ENCODE measurements at regions not wholly inside any gene's neighbourhood (a gene's known extent, or its start where the extent isn't known, plus 50 kb on each side); places are given as distances from the start of the nearest gene placed in this dataset.

DNA sequence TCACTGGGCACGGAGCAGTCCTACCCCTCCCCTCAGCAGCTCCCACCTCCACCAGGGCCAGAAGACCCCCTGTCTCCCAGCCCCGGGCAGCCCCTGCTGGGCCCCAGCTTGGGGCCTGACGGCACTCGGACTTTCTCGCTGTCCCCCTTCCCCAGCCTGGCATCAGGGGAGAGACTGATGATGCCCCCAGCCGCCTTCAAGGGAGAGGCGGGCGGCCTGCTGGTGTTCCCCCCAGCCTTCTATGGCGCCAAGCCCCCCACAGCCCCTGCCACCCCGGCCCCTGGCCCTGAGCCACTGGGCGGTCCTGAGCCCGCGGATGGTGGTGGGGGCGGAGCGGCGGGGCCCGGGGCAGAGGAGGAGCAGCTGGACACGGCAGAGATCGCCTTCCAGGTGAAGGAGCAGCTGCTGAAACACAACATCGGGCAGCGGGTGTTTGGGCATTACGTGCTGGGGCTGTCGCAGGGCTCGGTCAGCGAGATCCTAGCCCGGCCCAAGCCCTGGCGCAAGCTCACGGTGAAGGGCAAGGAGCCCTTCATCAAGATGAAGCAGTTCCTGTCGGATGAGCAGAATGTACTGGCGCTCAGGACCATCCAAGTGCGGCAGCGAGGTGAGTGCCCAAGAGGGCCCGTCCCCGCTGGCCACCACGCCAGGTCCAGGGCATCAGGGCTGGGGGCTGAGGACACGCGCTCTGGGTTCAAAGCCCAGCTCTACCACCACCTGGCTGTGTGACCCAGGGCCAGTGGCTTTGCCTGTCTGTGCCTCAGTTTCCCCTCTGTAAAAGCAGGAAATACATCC is 58.6 kb downstream of the PHETA1 start:
- DNase-seq (ENCODE audit: extremely low read depth, low read depth) = no peak

DNA sequence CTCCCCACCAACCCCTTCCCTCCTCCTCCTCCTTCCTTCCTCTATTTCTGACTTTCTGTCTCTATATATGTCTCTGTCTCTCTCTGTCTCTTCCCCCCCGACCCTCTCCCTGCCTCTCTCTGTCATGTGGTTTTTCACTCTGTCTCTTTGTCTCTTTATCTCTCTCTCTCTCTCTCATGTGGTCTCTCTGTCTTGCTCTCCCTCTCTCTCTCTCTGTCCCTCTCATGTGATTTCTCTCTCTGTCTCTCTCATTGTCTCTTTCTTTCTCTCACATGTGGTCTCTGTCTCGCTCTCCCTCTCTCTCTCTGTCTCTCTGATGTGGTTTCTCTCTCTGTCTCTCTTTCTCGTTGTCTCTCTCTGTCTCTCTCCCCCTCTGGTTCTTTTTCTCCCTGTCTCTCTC is 59.3 kb downstream of the PHETA1 start:
- no peak for DNase-seq (ENCODE audit: extremely low read depth, low read depth)

DNA sequence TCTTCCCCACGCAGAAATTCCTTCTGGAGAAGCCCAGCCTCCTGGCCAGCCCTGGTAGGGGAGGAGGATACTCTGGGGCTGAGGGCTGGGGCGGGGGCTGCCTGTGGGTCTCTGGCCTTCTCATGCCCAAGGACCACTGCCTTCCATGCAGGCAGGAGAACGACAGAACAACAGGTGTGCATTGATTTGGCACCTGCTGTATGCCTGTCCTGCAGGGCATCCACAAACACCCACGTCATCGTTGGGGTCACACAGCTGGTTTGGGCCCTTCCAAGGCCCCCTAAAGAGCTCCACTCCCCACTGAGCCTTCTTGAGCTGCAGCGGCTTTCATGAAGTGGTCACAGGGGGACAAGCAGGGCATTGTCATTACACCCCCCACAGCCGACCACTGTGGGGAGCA is 60.4 kb downstream of the PHETA1 start:
- DNase-seq (ENCODE audit: extremely low read depth, low read depth) = no peak

DNA sequence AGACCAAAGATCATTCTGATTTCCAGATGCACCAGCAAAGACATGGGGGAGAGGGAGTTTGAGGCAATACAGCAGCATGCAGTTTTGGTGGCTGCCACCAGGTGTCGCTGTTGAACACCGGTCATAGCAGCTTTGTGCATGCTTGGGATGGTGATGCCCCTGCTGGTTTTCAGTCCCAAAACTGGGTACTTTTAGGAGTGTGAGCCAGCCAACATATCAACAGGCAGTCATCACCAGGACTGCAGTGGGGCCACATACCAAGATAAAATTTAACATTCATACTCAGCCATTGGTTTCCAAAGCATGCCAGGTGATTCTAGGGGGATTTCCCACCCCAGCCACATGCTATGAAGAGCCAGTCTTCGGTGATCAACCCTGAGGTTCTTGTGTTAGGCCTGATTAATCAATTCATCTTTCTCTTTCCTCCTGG is 64.2 kb downstream of the PHETA1 start:
- no peak for DNase-seq (ENCODE audit: extremely low read depth, low read depth)

DNA sequence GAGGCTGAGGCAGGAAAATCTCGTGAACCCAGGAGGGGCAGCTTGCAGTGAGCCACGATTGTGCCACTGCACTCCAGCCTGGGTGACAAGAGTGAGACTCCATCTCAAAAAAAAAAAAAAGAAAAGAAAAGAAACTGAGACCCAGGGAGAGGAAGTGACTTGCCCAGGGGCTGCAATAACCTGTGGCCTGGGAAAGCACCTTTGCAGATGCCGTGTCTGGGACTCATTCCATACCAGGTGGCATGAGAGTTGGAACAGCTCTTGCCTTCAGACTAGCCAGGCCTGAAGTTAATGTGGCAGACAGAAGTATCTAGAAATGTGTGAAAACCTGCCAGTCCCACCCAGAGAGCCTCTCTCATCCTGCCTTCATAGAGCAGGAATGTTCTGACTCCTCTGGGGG is 65.4 kb downstream of the PHETA1 start:
- no peak for DNase-seq (ENCODE audit: extremely low read depth, low read depth)

DNA sequence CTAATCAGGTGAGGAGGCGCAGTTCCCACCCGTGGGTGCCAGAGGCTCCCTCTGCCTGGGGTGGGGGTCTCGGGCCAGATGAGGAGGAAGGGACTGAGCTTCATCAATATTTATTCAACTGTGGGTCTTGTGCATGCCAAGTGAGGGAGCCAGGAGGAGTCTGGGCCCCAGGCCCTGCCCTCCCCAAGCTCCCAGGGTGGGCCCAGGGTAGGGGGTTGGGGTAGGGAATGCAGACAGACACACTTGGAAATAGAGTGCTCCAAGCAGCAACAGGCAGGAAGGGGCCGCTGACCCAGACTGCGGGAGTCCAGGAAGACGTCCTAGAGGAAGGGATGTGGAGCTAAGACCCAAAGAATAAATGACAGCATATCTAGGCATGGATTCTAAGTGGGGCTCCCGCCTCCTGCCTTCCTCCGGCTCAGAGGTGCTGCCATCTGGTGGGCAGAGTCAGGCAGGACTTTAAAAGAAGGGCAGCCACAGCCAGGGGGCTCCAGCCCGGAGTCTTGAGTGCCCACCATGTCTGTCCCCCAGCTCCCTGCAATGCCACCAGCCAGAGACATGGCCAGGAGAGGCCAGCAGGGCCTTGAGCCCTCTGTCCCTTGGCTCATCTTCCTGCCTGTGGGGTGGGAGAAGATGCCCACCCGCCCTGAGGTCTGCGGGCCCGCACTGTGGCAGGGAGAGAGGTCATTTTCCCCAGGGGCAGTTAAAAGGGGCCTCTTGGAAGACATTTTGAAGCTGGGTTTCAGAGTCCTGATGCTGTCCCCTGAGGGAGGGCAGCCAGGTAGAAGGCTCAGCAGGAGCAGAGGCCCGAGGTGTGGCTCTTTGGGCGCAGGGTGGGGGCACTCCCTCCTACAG is 70.1 kb downstream of the PHETA1 start:
- DNase-seq (ENCODE audit: extremely low read depth, low read depth) = peak; percentile 50

DNA sequence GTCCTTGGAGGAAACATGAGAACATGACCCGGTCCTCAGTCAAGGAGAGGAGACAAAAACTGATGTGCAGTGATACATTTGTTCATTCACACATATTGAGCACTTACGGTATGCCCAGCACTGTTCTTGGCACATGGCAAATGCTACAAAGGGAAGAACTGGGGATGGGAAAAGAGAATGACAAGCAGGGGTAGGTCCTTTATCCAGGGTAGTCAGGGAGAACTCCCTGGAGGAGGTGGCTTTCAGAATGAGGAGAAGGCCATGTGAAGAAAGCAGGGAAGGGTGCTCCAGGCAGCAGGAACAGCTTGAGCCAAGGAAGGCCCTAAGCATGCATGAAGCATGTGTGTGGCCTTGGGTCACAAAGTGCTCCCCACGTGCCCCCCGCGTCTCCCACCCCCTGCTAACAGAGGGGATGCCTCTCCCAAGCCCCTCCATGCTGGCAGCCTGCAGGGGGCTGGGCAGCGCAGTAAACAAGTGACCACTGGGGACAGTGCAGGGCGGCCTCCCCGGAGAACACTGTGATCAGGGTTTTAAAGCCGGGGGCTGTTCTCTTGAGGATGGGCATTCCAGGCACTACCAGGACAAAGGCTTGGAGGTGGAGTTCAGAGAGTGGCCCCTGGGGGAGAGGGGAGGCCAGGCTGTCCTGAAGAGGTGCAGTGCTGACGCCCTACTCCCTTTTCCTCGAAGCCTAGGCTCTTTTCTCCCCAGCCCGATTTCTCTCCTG is 71.0 kb downstream of the PHETA1 start:
- DNase-seq (ENCODE audit: extremely low read depth, low read depth) = no peak

DNA sequence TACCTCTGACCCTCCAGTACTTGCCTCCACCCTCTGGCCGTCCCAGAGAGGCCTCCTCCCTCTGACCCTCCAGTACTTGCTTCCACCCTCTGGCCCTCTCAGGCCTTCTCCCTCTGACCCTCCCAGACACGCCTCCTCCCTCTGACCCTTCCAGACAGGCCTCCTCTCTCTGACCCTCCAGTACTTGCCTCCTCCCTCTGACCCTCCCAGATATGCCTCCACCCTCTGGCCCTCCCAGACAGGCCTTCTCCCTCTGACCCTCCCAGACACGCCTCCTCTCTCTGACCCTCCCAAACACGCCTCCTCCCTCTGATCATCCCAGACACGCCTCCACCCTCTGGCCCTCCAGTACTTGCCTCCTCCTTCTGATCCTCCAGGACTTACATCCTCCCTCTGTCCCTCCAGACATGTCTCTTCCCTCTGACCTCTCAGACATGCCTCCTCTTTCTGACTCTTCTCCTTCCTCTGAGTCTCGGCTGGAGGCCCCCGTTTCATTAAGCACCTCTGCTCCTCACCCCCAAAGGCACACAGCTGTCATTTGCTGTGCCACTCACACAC is 71.9 kb downstream of the PHETA1 start:
- no peak for DNase-seq (ENCODE audit: extremely low read depth, low read depth)

DNA sequence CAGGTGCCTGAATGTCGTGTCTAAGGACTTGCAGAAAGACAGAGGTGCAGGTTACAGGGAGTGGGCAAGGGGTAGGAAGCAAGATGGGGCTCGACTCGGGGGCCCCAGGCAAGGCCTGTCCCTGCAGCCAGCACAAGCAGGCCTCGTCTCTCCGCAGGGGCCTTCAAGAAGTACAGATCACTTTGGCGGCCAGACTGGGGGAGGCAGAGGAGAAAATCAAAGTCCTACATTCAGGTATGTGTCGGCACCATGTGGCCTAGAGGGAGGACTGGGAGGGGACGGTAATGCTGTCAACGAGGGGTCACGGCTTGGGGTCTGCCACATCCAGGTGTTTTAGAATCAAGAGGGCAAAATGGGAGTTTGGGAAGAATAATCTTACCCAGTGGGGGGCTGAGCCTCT is 73.7 kb downstream of the PHETA1 start:
- DNase-seq (ENCODE audit: extremely low read depth, low read depth) = no peak

DNA sequence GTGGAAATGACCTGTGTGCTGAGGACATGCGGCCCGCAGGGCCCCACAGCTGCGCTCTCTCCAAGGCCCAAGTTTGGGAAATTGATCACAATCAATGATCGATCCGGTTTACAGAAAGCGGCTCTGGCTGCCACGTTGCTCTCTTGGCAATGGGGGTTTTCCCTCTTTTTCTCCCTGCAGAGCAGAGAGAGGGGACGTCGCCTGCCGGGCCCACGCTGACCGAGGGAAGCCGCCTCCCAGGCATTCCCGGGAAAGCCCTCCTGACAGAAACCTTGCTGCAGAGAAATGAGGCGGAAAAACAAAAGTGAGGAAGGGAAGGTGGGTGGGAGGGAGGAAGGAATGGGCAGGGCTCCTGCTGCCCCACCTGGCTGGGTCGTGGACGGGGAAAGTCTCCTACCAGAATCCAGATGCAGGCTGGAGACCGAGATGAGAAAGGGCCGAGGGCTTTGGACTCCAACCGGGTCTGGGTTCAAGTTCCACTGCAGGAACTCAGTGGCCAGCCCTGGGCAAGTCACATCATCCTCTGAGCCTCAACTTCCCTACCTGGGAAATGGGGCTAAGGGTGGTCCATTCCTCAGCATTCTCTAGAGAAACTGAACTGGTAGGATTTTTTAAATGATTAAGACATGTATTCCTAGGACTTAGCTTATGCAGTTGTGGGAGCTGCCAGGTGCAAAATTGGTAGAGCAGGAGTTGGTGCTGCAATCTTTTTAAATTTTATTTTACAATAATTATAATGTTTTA is 75.5 kb downstream of the PHETA1 start:
- DNase-seq (ENCODE audit: extremely low read depth, low read depth) = no peak

DNA sequence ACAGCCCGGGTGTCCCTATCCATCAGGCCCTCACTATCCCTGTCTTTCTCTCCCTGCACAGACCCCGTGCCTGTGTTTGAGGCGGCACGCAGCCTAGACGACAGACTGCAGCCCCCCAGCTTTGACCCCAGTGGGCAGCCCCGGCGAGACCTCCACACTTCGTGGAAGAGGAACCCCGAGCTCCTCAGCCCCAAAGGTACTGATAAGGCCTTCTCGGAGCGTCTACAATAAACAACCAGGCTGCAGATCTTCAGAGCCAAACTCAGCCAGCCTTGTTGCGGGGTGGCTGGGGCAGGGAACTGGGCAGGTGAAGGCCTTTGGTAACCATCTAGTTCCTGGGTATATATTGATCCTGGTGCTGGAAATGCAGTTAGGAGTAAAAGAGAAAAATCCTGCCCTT is 77.5 kb downstream of the PHETA1 start:
- no peak for DNase-seq (ENCODE audit: extremely low read depth, low read depth)

DNA sequence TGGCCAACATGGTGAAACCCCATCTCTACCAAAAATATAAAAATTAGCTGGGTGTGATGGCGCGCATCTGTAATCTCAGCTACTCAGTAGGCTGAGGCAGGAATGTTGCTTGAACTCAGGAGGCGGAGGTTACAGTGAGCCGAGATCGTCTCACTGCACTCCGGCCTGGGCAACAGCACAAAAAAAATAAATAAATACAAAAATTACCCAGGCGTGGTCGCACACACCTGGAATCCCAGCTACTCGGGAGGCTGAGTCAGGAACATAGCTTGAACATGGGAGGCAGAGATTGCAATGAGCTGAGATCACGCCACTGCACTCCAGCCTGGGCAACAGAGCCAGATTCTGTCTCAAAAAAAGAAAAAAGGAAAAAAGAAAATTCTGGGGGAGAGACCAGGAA is 80.1 kb downstream of the PHETA1 start:
- DNase-seq (ENCODE audit: extremely low read depth, low read depth) = no peak

DNA sequence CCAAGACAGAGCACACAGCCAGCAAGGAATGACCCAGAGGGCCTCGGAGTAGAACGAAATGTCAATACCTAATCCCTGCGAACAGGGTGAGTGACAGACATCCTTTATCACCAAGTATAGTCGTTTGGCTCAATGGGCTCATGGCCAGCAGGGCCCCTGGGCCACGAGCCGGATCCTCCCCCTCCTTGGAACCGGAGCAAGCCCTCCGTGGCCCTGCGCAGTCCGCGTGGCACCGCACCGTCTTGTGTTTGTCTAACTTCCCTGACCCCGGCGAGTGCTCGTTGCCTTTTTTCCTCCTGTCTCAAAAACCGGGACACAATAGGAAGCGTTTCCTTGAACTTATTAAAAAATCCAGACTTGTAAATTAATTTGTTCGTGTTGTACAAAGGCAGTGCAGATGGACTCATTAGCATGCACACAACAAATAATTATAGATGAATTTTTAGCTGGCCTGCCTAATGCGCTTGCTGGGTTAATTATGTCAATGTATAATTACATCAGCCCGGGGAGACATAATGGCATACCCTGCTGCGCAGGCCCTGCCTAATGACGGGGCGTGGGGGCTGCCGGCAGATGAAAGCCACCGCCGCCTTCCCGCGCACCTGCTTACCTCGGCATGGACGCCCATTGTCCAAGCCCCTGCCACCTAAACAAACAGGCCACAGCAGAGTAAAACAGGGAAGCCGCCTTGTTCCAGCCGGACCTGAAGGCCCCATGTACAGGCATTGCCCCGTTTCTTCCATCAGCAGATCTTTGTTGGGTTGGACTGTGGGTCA is 81.6 kb downstream of the PHETA1 start:
- no peak for DNase-seq (ENCODE audit: extremely low read depth, low read depth)

DNA sequence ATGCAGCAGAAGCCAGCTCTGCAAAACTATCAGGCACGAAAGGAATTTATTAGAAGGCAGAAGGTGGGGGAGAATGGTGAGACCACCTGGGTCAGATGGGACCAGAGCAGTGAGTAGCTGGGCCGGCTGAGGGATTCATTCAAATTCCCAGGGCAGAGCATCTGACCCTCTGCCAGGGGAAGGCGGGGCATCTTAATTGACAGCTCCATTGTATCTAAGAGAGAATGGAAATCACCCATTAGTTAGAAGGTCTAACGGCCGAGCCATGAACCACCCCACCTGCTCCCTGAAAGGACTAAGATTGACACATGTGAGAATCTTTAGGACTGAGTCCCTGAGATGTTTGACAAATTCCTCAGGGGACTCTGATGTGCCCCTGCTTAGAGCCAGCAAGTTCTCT is 83.7 kb downstream of the PHETA1 start:
- DNase-seq (ENCODE audit: extremely low read depth, low read depth) = no peak

DNA sequence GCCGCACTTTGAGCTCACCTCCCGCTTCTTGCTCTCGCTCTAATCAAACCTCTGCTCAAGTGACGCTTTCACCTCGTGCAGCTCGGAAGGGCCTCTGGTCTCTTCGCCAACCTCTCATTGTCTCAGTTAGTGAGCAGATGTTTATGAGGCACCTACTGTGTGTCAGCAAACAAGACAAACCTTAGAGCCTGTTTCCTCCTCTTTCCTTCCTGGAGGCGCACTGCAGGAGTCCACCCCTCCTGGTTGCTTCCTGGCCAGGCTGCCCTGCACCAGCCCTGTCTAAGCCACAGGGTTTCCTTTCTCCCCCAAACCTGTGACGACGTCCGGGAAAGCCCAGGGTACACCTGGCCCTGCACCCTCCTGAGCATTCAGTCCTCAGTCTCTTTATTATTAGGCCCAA is 84.2 kb downstream of the PHETA1 start:
- no peak for DNase-seq (ENCODE audit: extremely low read depth, low read depth)

DNA sequence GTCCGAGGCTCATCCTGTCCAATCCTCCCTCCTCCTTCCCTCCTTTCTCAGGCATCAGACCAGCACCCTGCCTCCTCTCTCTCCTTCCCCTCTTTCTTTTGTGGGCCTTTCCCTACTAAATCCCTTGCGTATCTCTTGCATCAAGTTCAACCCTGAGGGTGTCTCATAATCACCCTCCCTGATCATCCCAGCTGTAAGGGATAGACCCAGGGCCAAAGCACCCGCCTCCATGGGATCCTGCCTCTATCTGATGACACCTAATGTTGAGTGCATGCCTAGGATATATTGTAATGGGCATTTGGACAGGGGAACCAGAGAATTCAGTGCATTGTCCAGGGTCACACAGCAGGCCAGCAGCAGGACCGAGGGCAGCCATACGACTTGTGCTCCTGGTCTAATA is 84.9 kb downstream of the PHETA1 start:
- no peak for DNase-seq (ENCODE audit: extremely low read depth, low read depth)

DNA sequence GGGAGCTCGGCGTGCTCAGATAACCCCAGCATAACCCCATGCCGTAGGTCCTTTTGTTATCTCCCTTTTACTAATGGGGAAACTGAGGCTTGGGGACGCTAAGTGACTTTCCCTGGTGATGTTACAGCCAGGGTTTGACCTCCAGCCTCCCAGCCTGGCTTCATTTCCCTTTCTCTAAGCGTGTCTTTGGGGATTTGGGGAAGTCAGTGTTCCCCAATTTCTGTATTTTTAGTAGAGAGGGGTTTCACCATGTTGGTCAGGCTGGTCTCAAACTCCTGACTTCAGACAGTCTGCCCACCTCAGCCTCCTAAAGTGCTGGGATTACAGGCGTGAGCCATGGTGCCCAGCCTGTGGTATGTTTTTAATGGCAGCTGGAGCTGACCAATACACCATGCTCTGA is 85.4 kb downstream of the PHETA1 start:
- no peak for DNase-seq (ENCODE audit: extremely low read depth, low read depth)

DNA sequence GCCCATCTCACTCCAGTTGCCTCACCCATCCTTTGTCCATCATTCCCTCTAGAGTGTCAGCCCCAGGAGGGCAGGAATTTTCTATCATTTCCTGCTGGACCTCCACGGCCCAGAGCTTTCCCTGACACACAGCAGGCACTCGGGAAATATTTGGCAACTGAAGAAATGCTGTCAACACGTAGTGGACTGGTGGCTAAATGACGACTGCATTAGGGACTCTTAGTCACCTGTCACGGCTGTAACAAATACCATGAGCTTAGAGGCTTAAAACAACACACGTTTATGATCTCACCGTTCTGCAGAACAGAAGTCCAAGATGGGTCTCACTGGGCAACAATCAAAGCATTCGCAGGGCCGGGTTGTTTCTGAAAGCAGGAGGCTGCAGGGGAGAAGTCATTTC is 91.3 kb downstream of the PHETA1 start:
- DNase-seq (ENCODE audit: extremely low read depth, low read depth) = peak; percentile 4

DNA sequence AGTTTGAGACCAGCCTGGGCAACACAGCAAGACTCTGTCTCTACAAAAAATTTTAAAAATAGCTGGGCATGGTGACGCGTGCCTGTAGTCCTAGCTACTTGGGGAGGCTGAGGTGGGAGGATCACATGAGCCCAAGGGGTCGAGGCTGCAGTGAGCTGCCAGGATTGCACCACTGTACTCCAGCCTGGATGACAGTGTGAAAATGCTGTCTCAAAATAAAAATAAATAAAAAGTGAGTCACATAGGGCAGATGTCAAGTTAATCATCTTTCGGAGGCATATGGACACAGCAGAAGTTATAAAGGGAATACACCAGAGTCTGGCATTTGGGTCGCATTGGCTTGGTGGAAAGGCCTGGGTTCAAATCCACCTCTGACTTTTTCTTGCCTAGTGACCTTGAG is 92.7 kb downstream of the PHETA1 start:
- peak; percentile 25 for DNase-seq (ENCODE audit: extremely low read depth, low read depth)

DNA sequence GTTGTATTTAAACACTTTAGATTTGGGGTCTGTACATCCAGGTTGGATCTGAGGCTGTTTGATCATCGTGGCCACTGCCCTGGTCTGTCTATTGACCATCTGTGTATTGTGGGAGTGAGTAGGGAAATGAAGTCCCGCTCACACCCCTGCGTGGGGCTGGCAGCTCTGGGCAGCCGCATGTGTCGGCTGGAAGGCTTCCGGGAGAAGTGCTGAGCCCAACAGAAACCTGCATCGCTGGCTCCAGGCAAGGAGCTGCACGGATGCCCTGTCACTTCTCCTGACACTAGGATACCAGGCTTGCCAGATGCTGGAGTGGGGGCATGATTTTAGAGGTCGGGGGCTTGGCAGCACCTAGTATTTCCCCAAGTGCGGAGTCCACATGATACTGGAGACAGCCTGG is 93.6 kb downstream of the PHETA1 start:
- DNase-seq (ENCODE audit: extremely low read depth, low read depth) = no peak
